ENCODE measurements at regions not wholly inside any gene's neighbourhood (a gene's known extent, or its start where the extent isn't known, plus 50 kb on each side); places are given as distances from the start of the nearest gene placed in this dataset.

- intact Hi-C loops (cut with DNase I) = no loop called here
- Histone ChIP-seq H3K4me3 (no peak overlapping the region), H3K27ac (no peak overlapping the region), H3K4me1 (peaks cover 0 to 14% (median 5%) of the 10 kb centered on the region in 3 donors), H3K9me3 (no peaks in the 10 kb centered on the region), H3K27me3 (no peaks in the 10 kb centered on the region), H3K36me3 (no peaks in the 10 kb centered on the region)
- WGBS, 2 donors = 79 to 82% methylated on average over 2 of the region's 2 CpGs
- no peak for TF ChIP-seq POLR2A (IDR thresholded peaks at IDR 0.05)
- TF ChIP-seq CTCF (IDR thresholded peaks at IDR 0.05) = no peak
- DNase-seq = no peak
Observed at GRCh38 chr1:218614031-218614430, 268.9 kb downstream of the TGFB2 start.

- Histone ChIP-seq H3K4me3 (no peak overlapping the region), H3K27ac (no peak overlapping the region), H3K4me1 (peaks cover 3 to 20% (median 5%) of the 10 kb centered on the region in 3 donors), H3K36me3 (no peaks in the 10 kb centered on the region), H3K9me3 (no peaks in the 10 kb centered on the region), H3K27me3 (no peaks in the 10 kb centered on the region)
- DNase-seq = no peak
- TF ChIP-seq POLR2A (IDR thresholded peaks at IDR 0.05) (no peak), CTCF (IDR thresholded peaks at IDR 0.05) (no peak)
- WGBS, 2 donors = 47 to 88% methylated on average over 1 of the region's 1 CpG
- intact Hi-C loops (cut with DNase I) = no loop called here
Observed at GRCh38 chr1:218616681-218617080, 271.5 kb downstream of the TGFB2 start.

- no peaks in the 10 kb centered on the region for H3K9me3 ChIP-seq
- TF ChIP-seq CTCF (IDR thresholded peaks at IDR 0.05) (no peak), POLR2A (IDR thresholded peaks at IDR 0.05) (no peak)
- no peak for DNase-seq
- H3K27me3 ChIP-seq = no peaks in the 10 kb centered on the region
- no peak overlapping the region for H3K4me3 ChIP-seq
- H3K27ac ChIP-seq = peak overlapping the region in 1 of 4 donors; percentile 8
- H3K4me1 ChIP-seq = peaks cover 3 to 20% (median 5%) of the 10 kb centered on the region in 3 donors
- H3K36me3 ChIP-seq = no peaks in the 10 kb centered on the region
- intact Hi-C loops (cut with DNase I) = no loop called here
Observed at GRCh38 chr1:218617986-218618385, 272.9 kb downstream of the TGFB2 start.

DNA sequence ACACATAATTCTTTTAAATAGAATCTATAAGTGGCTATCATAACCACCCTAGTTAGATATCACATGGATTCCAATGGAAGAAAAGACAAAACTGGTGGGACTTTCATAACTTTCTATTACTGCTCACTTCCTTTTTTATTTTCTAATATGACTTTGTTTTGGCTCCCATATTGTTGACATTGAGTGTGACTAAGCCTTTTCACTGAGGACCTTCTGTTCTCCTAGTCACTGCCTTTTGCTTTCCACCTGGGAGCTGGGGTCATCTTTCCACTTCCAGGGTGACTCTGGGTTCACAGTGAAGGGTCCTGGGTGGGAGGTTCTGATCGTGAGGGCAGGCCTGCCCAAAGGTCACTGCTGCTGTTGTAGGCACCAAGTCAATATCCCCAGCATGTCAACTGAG lies 275.8 kb downstream of the TGFB2 start:
- TF ChIP-seq CTCF (IDR thresholded peaks at IDR 0.05) (no peak), POLR2A (IDR thresholded peaks at IDR 0.05) (no peak)
- Histone ChIP-seq H3K27me3 (no peaks in the 10 kb centered on the region), H3K4me3 (no peak overlapping the region), H3K27ac (no peak overlapping the region), H3K36me3 (no peaks in the 10 kb centered on the region), H3K4me1 (peaks cover 3 to 25% (median 5%) of the 10 kb centered on the region in 3 donors), H3K9me3 (no peaks in the 10 kb centered on the region)
- WGBS, 2 donors = 90% methylated on average over 1 of the region's 1 CpG; no CpG with 5 or more reads in 1 of the 2 donors
- DNase-seq = no peak
- intact Hi-C loops (cut with DNase I) = no loop called here

DNA sequence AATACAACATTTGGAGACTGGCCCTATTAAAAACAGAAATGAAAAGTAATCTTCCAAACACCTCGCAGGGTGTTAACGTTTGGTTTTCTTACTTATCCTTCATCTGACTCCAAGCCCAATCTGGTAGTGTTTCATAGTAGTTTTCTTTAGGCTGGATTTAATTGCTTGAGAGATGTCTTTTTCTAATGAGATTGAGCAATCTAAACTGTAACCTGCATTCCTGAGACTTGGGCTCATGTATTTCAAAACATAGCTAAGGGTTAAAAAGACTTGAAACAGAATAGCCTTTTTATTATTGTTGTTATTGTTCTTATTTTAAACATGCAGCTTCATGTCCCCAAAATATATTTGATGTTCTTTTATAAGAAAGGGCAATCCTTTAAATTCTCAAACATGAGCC lies 278.9 kb downstream of the TGFB2 start:
- Histone ChIP-seq H3K9me3 (no peaks in the 10 kb centered on the region), H3K27me3 (no peaks in the 10 kb centered on the region), H3K4me3 (no peak overlapping the region), H3K4me1 (peaks cover 0 to 11% (median 3%) of the 10 kb centered on the region in 3 donors), H3K36me3 (no peaks in the 10 kb centered on the region), H3K27ac (no peak overlapping the region)
- no peak for DNase-seq
- TF ChIP-seq POLR2A (IDR thresholded peaks at IDR 0.05) (no peak), CTCF (IDR thresholded peaks at IDR 0.05) (no peak)
- WGBS, 2 donors = 46 to 53% methylated on average over 2 of the region's 2 CpGs
- intact Hi-C loops (cut with DNase I) = no loop called here

Measured in esophagus squamous epithelium (tissue), 5 donors.